Skeletal muscle satellite cell (primary cell): ENCODE measurements at regions not wholly inside any gene's neighbourhood (a gene's known extent, or its start where the extent isn't known, plus 50 kb on each side); places are given as distances from the start of the nearest gene placed in this dataset.
"Not testable (repeated sequence)": the region's sequence is repeated elsewhere in the genome, so short reads cannot be mapped to it uniquely, and the experiment has no call there.

ENCODE experiments used
- H3K27me3 ChIP-seq: 2 replicates; pipeline ENCODE4 v1.7.0; 2013; ENCODE audit warnings: low read length; ENCODE audit not compliant: control insufficient read depth, insufficient read depth
- H3K36me3 ChIP-seq: 2 replicates; pipeline ENCODE4 v1.7.0; 2013; ENCODE audit warnings: mild to moderate bottlenecking, control low read depth, low read length; ENCODE audit not compliant: insufficient read depth
- H3K4me1 ChIP-seq: 2 replicates; pipeline ENCODE4 v1.7.0; 2013; ENCODE audit warnings: low read length; ENCODE audit not compliant: control insufficient read depth, insufficient read depth
- H3K4me2 ChIP-seq: 2 replicates; pipeline ENCODE4 v1.7.0; 2013; ENCODE audit warnings: mild to moderate bottlenecking, low read length
- H3K4me3 ChIP-seq: 2 replicates; pipeline ENCODE4 v1.7.0; 2013; ENCODE audit warnings: low read length
- H3K9ac ChIP-seq: 2 replicates; pipeline ENCODE4 v1.7.0; 2013; ENCODE audit warnings: mild to moderate bottlenecking, low read depth, low read length, moderate library complexity
- H3K9me3 ChIP-seq: replicated peaks from 2 replicates; pipeline ENCODE4 v1.7.0; 2013; ENCODE audit warnings: mild to moderate bottlenecking, control low read depth, low read length

- Histone ChIP-seq H3K4me3 (no peak overlapping the region), H3K9ac (no peak overlapping the region), H3K4me2 (no peak overlapping the region), H3K4me1 (peaks cover 4% of the 10 kb centered on the region), H3K27me3 (no peaks in the 10 kb centered on the region), H3K36me3 (no peaks in the 10 kb centered on the region), H3K9me3 (no peaks in the 10 kb centered on the region)
Measured at GRCh38 chr2:122543815-122544214, 788.4 kb downstream of the TSN start.

- no peak overlapping the region for H3K4me3 ChIP-seq
- H3K4me1 ChIP-seq = peaks cover 4% of the 10 kb centered on the region
- no peak overlapping the region for H3K4me2 ChIP-seq
- H3K36me3 ChIP-seq = no peaks in the 10 kb centered on the region
- no peak overlapping the region for H3K9ac ChIP-seq
- no peaks in the 10 kb centered on the region for H3K27me3 ChIP-seq
- H3K9me3 ChIP-seq = no peaks in the 10 kb centered on the region
Measured at GRCh38 chr2:122545821-122546220, 790.4 kb downstream of the TSN start.

GRCh38 chr2:122562775-122563174, 807.3 kb downstream of the TSN start:
- no peaks in the 10 kb centered on the region for H3K9me3 ChIP-seq
- H3K9ac ChIP-seq = no peak overlapping the region
- H3K4me1 ChIP-seq = no peaks in the 10 kb centered on the region

GRCh38 chr2:122563781-122564180, 808.3 kb downstream of the TSN start:
- H3K4me2 ChIP-seq = no peak overlapping the region

More at GRCh38 chr2:122562775-122563174, 807.3 kb downstream of the TSN start:
- Histone ChIP-seq H3K4me3 (no peak overlapping the region), H3K27me3 (no peaks in the 10 kb centered on the region), H3K4me2 (no peak overlapping the region), H3K36me3 (no peaks in the 10 kb centered on the region)

GRCh38 chr2:122564843-122565242, 809.4 kb downstream of the TSN start:
- Histone ChIP-seq H3K36me3 (no peaks in the 10 kb centered on the region), H3K27me3 (no peaks in the 10 kb centered on the region), H3K4me3 (no peak overlapping the region), H3K9me3 (no peaks in the 10 kb centered on the region), H3K4me1 (no peaks in the 10 kb centered on the region), H3K9ac (no peak overlapping the region), H3K4me2 (no peak overlapping the region)

More at GRCh38 chr2:122563781-122564180, 808.3 kb downstream of the TSN start:
- Histone ChIP-seq H3K9me3 (no peaks in the 10 kb centered on the region), H3K36me3 (no peaks in the 10 kb centered on the region), H3K4me1 (no peaks in the 10 kb centered on the region), H3K9ac (no peak overlapping the region), H3K4me3 (no peak overlapping the region), H3K27me3 (no peaks in the 10 kb centered on the region)

- Histone ChIP-seq H3K27me3 (no peaks in the 10 kb centered on the region), H3K4me1 (no peaks in the 10 kb centered on the region), H3K4me3 (no peak overlapping the region), H3K9ac (no peak overlapping the region), H3K9me3 (no peaks in the 10 kb centered on the region), H3K4me2 (no peak overlapping the region), H3K36me3 (no peaks in the 10 kb centered on the region)
Measured at GRCh38 chr2:122565364-122565763, 809.9 kb downstream of the TSN start.

- H3K36me3 ChIP-seq = no peaks in the 10 kb centered on the region
- H3K9me3 ChIP-seq = no peaks in the 10 kb centered on the region
- H3K27me3 ChIP-seq = no peaks in the 10 kb centered on the region
- no peak overlapping the region for H3K4me3 ChIP-seq
- H3K4me2 ChIP-seq = no peak overlapping the region
- no peak overlapping the region for H3K9ac ChIP-seq
- H3K4me1 ChIP-seq = no peaks in the 10 kb centered on the region
Measured at GRCh38 chr2:122570641-122571040, 815.2 kb downstream of the TSN start.

GRCh38 chr2:122571471-122571870, 816.0 kb downstream of the TSN start:
- not testable (repeated sequence) for H3K9me3 ChIP-seq, H3K27me3 ChIP-seq, H3K4me2 ChIP-seq, H3K36me3 ChIP-seq, H3K4me3 ChIP-seq, H3K4me1 ChIP-seq, H3K9ac ChIP-seq

- no peaks in the 10 kb centered on the region for H3K9me3 ChIP-seq
- no peaks in the 10 kb centered on the region for H3K36me3 ChIP-seq
- no peak overlapping the region for H3K4me2 ChIP-seq
- no peaks in the 10 kb centered on the region for H3K4me1 ChIP-seq
- no peak overlapping the region for H3K9ac ChIP-seq
- H3K27me3 ChIP-seq = no peaks in the 10 kb centered on the region
- H3K4me3 ChIP-seq = no peak overlapping the region
Measured at GRCh38 chr2:122575076-122575475, 819.6 kb downstream of the TSN start.

- no peak overlapping the region for H3K9ac ChIP-seq
- no peaks in the 10 kb centered on the region for H3K36me3 ChIP-seq
- H3K4me1 ChIP-seq = no peaks in the 10 kb centered on the region
- no peaks in the 10 kb centered on the region for H3K9me3 ChIP-seq
- no peak overlapping the region for H3K4me2 ChIP-seq
- H3K27me3 ChIP-seq = no peaks in the 10 kb centered on the region
- H3K4me3 ChIP-seq = no peak overlapping the region
Measured at GRCh38 chr2:122583159-122583917, 827.9 kb downstream of the TSN start.

GRCh38 chr2:122590524-122590923, 835.1 kb downstream of the TSN start:
- Histone ChIP-seq H3K27me3 (no peaks in the 10 kb centered on the region), H3K4me1 (no peaks in the 10 kb centered on the region), H3K4me2 (no peak overlapping the region), H3K4me3 (no peak overlapping the region), H3K9me3 (no peaks in the 10 kb centered on the region), H3K36me3 (no peaks in the 10 kb centered on the region), H3K9ac (no peak overlapping the region)

GRCh38 chr2:122595065-122595464, 839.6 kb downstream of the TSN start:
- Histone ChIP-seq H3K36me3 (no peaks in the 10 kb centered on the region), H3K4me1 (no peaks in the 10 kb centered on the region)

More at GRCh38 chr2:122595065-122595464, 839.6 kb downstream of the TSN start:
- Histone ChIP-seq H3K9me3 (no peaks in the 10 kb centered on the region), H3K27me3 (no peaks in the 10 kb centered on the region), H3K4me2 (no peak overlapping the region), H3K9ac (no peak overlapping the region), H3K4me3 (no peak overlapping the region)
